RWPE1 (cell line): ENCODE measurements at regions not wholly inside any gene's neighbourhood (a gene's known extent, or its start where the extent isn't known, plus 50 kb on each side); places are given as distances from the start of the nearest gene placed in this dataset.
A peak's percentile ranks its signal among the peaks of the same experiment; 100 is the strongest.

Experiments used
- CTCF ChIA-PET: fragments of 350-600 bp; sonication (Branson Sonifier 250); formaldehyde crosslinking; extraction: SDS; loops from one replicate; lab custom pipeline; 2021; lab: Yijun Ruan, JAX
- POLR2A ChIA-PET: fragments of 400-600 bp; formaldehyde crosslinking; extraction: SDS; loops from one replicate; lab custom pipeline; 2020; ENCODE audit warnings: antibody characterized with exemption; ENCODE audit not compliant: low non-redundant PET; lab: Yijun Ruan, JAX
- DNase-seq: peaks from one replicate; pipeline ENCODE4 v3.0.0; 2012; ENCODE audit warnings: low spot score
- H3K27ac ChIP-seq: fragments of 450-650 bp; 2 replicates; pipeline ENCODE4 v1.5.1; 2017
- TF ChIP-seq, protein P1 (sequence below): fragments of 450-650 bp; conservative IDR thresholded peaks from 2 replicates; pipeline ENCODE4 v1.5.1; 2017; ENCODE audit warnings: low read depth, mild to moderate bottlenecking

DNA sequence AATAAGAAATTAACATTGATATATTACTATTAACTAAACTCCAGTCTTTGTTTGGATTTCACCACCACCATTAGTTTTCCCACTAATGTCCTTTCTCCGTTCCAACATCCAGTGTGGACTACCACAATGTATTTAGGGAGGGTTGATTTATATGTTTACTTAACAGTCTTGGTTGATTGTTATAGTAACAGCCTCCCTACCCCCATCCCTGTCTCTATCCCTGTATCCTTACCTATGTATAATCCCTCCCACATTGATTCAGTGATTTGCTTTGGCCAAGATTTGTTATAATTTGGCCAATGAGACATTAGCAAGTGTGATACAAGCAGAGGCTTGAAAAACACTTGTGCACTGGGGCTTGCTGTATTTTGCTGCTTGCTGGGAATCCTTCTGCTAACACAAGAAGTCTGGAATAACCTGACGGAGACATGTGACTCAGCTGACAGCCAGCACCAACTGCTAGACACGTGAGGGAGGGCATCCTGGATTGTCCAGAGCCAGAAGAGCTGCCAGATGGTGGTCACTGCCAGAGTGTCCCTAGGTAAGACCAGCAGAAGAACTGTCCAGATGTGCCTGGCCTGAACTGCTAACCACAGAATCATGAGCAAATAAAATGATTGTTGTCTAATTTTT, 51.2 kb upstream of the TCF7 start:
- POLR2A ChIA-PET = no interaction called here
- DNase-seq = no peak
- H3K27ac ChIP-seq = peak overlapping the region; percentile 57
- TF ChIP-seq, protein P1, sequence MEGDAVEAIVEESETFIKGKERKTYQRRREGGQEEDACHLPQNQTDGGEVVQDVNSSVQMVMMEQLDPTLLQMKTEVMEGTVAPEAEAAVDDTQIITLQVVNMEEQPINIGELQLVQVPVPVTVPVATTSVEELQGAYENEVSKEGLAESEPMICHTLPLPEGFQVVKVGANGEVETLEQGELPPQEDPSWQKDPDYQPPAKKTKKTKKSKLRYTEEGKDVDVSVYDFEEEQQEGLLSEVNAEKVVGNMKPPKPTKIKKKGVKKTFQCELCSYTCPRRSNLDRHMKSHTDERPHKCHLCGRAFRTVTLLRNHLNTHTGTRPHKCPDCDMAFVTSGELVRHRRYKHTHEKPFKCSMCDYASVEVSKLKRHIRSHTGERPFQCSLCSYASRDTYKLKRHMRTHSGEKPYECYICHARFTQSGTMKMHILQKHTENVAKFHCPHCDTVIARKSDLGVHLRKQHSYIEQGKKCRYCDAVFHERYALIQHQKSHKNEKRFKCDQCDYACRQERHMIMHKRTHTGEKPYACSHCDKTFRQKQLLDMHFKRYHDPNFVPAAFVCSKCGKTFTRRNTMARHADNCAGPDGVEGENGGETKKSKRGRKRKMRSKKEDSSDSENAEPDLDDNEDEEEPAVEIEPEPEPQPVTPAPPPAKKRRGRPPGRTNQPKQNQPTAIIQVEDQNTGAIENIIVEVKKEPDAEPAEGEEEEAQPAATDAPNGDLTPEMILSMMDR = no peak
- CTCF ChIA-PET = interaction anchor here (0.6 to 1.7 kb wide), 2 partner anchors 24 to 35 kb away, joined by 3 to 10 read pairs; no protein-coding TSS in a partner anchor

DNA sequence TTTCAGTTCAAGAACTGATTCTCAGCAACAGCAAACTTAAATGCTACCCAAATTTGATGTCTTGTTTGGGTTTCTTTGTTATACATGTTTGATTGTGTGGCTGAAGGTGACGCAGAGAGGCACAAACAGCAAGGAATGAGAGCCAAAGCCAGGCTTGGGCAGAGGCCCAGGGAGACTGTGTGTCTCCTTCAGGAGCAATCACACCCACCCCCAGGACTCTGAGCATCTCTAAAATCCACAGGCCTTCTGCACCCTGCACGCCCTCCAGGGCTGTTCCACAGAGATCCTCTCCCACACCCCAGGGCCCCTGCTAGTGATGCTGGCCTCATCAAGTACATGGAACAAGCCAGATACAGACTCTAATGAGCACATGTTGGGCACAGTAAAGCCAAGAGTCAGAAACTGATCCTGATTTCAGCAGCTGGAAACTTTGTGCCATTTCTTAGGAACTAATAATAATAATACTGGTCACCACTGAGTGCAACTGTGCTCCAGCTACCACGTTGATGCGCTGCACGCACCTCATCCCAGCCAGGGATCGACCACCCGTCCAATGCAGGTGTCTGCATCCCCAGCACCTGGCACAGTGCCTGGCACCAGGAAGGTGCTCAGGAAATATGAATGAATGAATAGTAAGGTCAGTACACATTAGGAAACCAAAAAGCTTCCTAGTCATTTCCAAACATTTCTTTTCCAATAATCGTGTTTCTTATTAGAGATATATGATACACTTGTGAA, 54.6 kb upstream of the TCF7 start:
- CTCF ChIA-PET = interaction anchor here (2.6 kb wide), 1 partner anchor 20 kb away, joined by 14 read pairs; no protein-coding TSS in a partner anchor
- H3K27ac ChIP-seq = peak overlapping the region; percentile 94
- TF ChIP-seq, protein P1 = no peak
- no peak for DNase-seq
- POLR2A ChIA-PET = no interaction called here

DNA sequence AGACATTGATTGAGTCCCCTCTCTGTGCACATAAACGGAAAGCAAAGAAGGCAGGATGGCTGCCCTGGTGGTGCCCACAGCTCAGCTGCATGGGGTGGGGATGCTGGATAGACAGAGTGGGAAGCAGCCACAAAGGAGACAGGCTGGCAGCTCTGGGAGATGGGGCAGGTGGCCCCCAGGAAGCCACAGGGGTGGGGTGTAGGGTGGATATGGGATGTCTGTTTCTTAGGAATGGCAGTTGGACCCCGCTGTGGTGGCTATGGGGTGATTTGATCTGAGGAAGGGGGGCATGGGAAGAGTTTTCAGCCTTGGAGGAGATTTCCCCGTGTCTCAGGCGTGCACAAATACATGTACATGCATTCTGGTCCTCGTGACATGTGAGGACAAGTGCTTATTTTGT, 50.2 kb upstream of the VDAC1 start:
- TF ChIP-seq, protein P1 = no peak
- ChIA-PET POLR2A (no interaction called here), CTCF (interaction anchor here (0.7 to 1.3 kb wide), 3 partner anchors 15 to 63 kb away, joined by 3 to 8 read pairs (median 4); no protein-coding TSS in a partner anchor)
- DNase-seq = no peak
- peak overlapping the region; percentile 34; the same call in 1 of the 2 replicates for H3K27ac ChIP-seq
